Gastroesophageal sphincter (tissue), 4 donors: ENCODE measurements at regions not wholly inside any gene's neighbourhood (a gene's known extent, or its start where the extent isn't known, plus 50 kb on each side); places are given as distances from the start of the nearest gene placed in this dataset.
"Not testable (repeated sequence)": the region's sequence is repeated elsewhere in the genome, so short reads cannot be mapped to it uniquely, and the experiment has no call there.

Experiments used
- ATAC-seq: fragments of 150-250 bp; one replicate; pipeline ENCODE4 v1.9.1; 2016; ENCODE audit warnings: mild to moderate bottlenecking, moderate library complexity
- H3K27ac ChIP-seq, 4 donors: fragments of 200-600 bp; sonication (generic) in 3 of 4; 1 replicate in 3 of 4; 2 replicates in 1 of 4; pipeline ENCODE4 v1.5.1; 2016 to 2019
- H3K27me3 ChIP-seq: fragments of 200-600 bp; sonication (generic); one replicate; pipeline ENCODE4 v1.5.1; 2019
- H3K36me3 ChIP-seq, 2 donors: fragments of 200-600 bp; sonication (generic); one replicate each; pipeline ENCODE4 v1.5.1; 2019; ENCODE audit warnings: control low read depth in 1 of 2
- H3K4me1 ChIP-seq, 3 donors: fragments of 200-600 bp; sonication (generic); 1 replicate in 2 of 3; 2 replicates in 1 of 3; pipeline ENCODE4 v1.5.1; 2016 to 2019; ENCODE audit warnings: control low read depth in 2 of 3
- H3K4me3 ChIP-seq, 2 donors: fragments of 200-600 bp; sonication (generic); one replicate each; pipeline ENCODE4 v1.5.1; 2019; ENCODE audit warnings: mild to moderate bottlenecking in 1 of 2, moderate library complexity in 1 of 2
- H3K9me3 ChIP-seq, 3 donors: fragments of 200-600 bp; sonication (generic); one replicate each; pipeline ENCODE4 v1.5.1; 2017 to 2019; ENCODE audit warnings: control low read depth in 2 of 3
- CTCF ChIP-seq, 4 experiments: fragments of 200-600 bp in 2 of 4; fragments of 450-650 bp in 2 of 4; sonication (generic) in 1 of 4; IDR thresholded peaks; one replicate each; pipeline ENCODE4 v1.5.1; 2017 to 2019; ENCODE audit warnings: antibody characterized with exemption in 4 of 4, mild to moderate bottlenecking in 2 of 4, moderate library complexity in 2 of 4
- EP300 ChIP-seq: sonication (generic); formaldehyde crosslinking; IDR thresholded peaks from one replicate; pipeline ENCODE4 v1.6.1; 2017; ENCODE audit warnings: antibody characterized with exemption, mild to moderate bottlenecking
- POLR2A ChIP-seq, 2 donors: fragments of 450-650 bp; IDR thresholded peaks; one replicate each; pipeline ENCODE4 v1.6.1; 2017; ENCODE audit warnings: antibody characterized with exemption in 2 of 2, mild to moderate bottlenecking in 2 of 2, moderate library complexity in 1 of 2
- POLR2AphosphoS5 ChIP-seq: sonication (generic); formaldehyde crosslinking; IDR thresholded peaks from one replicate; pipeline ENCODE4 v1.6.1; 2017; ENCODE audit warnings: antibody characterized with exemption
- WGBS, 2 donors: methylation state at CpG; one replicate each; pipeline ENCODE4 v1.1.5; 2018; ENCODE audit warnings: low coverage in 1 of 2; 5-methylcytosine and 5-hydroxymethylcytosine counted together

GRCh38 chr7:4531236-4531635 lies 150.9 kb upstream of the FOXK1 start:
- no peak overlapping the region for H3K4me3 ChIP-seq
- H3K27ac ChIP-seq = no peak overlapping the region
- H3K4me1 ChIP-seq = no peaks in the 10 kb centered on the region
- no peaks in the 10 kb centered on the region for H3K36me3 ChIP-seq
- WGBS, 2 donors = 68 to 78% methylated on average over 6 to 7 of the region's 7 CpGs
- ATAC-seq = no peak
- H3K9me3 ChIP-seq = no peaks in the 10 kb centered on the region
- peaks cover 25% of the 10 kb centered on the region for H3K27me3 ChIP-seq
- TF ChIP-seq POLR2AphosphoS5 (no peak), CTCF (IDR thresholded peaks at IDR 0.05) (no peak), EP300 (no peak), POLR2A (IDR thresholded peaks at IDR 0.05) (no peak)

GRCh38 chr7:4533339-4533738 lies 148.8 kb upstream of the FOXK1 start:
- H3K4me3 ChIP-seq, H3K27ac ChIP-seq, ATAC-seq, H3K4me1 ChIP-seq, H3K36me3 ChIP-seq, H3K9me3 ChIP-seq: not testable (repeated sequence)
- 71 to 89% methylated on average over 5 to 10 of the region's 12 CpGs for WGBS, 2 donors
- peaks cover 27% of the 10 kb centered on the region for H3K27me3 ChIP-seq

- Histone ChIP-seq H3K36me3 (no peaks in the 10 kb centered on the region), H3K27me3 (peaks cover 19% of the 10 kb centered on the region), H3K9me3 (peaks cover 0 to 35% (median 0%) of the 10 kb centered on the region in 3 donors), H3K4me3 (no peak overlapping the region), H3K4me1 (no peaks in the 10 kb centered on the region), H3K27ac (no peak overlapping the region)
- no peak for TF ChIP-seq POLR2A (IDR thresholded peaks at IDR 0.05)
- no peak for TF ChIP-seq POLR2AphosphoS5
- TF ChIP-seq CTCF (IDR thresholded peaks at IDR 0.05) = no peak
- TF ChIP-seq EP300 = no peak
- no peak for ATAC-seq
- 0 to 33% methylated on average over 1 of the region's 1 CpG for WGBS, 2 donors
Measured at GRCh38 chr7:4549681-4550080, 132.4 kb upstream of the FOXK1 start.

- H3K9me3 ChIP-seq = peaks cover 0 to 35% (median 0%) of the 10 kb centered on the region in 3 donors
- H3K27ac ChIP-seq = no peak overlapping the region
- no peaks in the 10 kb centered on the region for H3K36me3 ChIP-seq
- peaks cover 19% of the 10 kb centered on the region for H3K27me3 ChIP-seq
- no peak for TF ChIP-seq POLR2AphosphoS5
- TF ChIP-seq EP300 = no peak
- TF ChIP-seq POLR2A (IDR thresholded peaks at IDR 0.05) = no peak
- no peak for TF ChIP-seq CTCF (IDR thresholded peaks at IDR 0.05)
- 0 to 29% methylated on average over 1 of the region's 1 CpG for WGBS, 2 donors
- no peak for ATAC-seq
- H3K4me1 ChIP-seq = no peaks in the 10 kb centered on the region
- no peak overlapping the region for H3K4me3 ChIP-seq
Measured at GRCh38 chr7:4550117-4550516, 132.0 kb upstream of the FOXK1 start.

GRCh38 chr7:4552985-4553384 lies 129.1 kb upstream of the FOXK1 start:
- TF ChIP-seq CTCF (IDR thresholded peaks at IDR 0.05) = no peak
- no peak for TF ChIP-seq POLR2A (IDR thresholded peaks at IDR 0.05)
- no peak for TF ChIP-seq POLR2AphosphoS5
- TF ChIP-seq EP300 = no peak
- Histone ChIP-seq H3K4me3 (no peak overlapping the region), H3K36me3 (no peaks in the 10 kb centered on the region), H3K9me3 (peaks cover 0 to 44% (median 0%) of the 10 kb centered on the region in 3 donors), H3K27me3 (peaks cover 31% of the 10 kb centered on the region), H3K4me1 (no peaks in the 10 kb centered on the region), H3K27ac (no peak overlapping the region)
- no peak for ATAC-seq
- WGBS, 2 donors = 56 to 100% methylated on average over 1 of the region's 1 CpG
